Activated CD8-positive, alpha-beta memory T cell treated with anti-CD3 and anti-CD28 coated beads for 4 hours (primary cell): ENCODE measurements at regions not wholly inside any gene's neighbourhood (a gene's known extent, or its start where the extent isn't known, plus 50 kb on each side); places are given as distances from the start of the nearest gene placed in this dataset.

Experiments
- DNase-seq, 2 donors: peaks; one replicate each; pipeline ENCODE4 v3.0.0-alpha.2; 2020; ENCODE audit warnings: low read depth in 2 of 2

DNA sequence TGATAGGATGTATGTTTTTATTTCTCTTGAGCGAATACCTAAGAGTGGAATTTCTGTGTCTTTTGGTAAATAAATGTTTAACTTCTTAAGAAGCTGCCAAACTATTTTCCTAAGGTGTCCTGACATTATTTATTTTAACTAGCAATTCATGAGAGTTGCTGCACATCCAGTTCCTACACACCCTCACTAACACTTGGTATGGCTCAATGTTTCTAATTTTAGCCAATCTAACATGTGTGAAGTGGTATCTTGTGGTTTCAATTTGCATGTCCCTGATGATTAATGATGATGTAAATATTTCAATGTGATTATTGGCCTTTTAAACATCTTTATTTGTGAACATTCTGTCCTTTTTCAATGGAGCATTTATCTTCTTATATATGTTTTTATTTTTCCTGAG lies 2095.5 kb upstream of the C9orf72 start:
- DNase-seq = no peak

DNA sequence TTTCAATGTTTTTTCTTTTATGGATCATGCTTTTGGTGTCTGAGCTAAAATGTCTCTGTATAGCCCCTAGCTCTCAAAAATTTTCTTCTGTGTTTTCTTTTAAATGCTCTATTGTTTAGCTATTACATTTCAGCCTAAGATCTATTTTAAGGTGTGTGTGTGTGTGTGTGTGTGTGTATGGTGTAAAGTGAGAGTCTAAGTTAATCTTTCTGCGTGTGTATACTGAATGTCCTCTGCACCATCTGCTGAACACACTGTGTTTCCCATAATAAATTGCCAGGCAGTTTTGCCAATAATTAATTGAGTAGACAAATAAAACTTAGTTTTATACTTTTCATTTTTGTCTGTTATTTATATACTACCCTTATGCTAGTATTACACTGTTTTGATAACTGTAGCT lies 2096.3 kb upstream of the C9orf72 start:
- no peak for DNase-seq

DNA sequence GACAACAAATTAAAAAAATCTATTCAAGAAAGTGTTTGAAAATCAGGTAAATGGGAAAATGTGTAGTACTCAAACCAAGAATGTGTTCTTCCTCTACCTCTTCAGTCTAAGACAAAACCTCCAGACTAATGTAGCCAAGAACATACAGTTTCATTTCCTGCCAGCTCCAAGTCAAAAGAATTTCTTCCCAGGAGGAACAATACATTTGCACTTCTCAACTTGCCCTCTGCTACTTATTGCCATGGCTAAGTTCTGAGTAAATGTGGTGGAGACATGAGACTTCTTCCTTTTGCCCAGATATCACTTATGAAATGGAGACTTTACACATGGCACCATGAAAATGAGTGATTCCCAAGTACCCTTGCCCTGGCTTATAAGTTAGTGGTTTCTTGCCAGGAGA lies 2112.2 kb upstream of the C9orf72 start:
- DNase-seq = no peak

DNA sequence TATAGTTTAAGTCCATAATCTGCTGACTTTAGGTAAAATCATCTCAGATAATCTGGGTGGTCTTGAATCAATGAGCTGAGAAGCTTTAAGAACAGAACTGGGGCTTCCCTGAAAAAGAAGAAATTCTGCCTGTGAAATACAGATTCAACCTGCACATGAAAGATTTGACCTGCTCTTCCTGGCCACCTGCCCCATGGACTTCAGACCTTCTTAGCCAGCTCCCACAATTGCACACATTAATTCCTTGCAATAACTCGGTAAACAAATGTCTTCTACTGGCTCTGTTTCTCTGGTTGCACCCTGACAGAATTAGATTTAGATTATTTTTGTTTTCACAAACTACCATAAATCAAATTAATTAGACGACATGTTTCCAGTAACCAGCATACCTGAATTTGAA lies 2117.9 kb upstream of the C9orf72 start:
- no peak for DNase-seq

DNA sequence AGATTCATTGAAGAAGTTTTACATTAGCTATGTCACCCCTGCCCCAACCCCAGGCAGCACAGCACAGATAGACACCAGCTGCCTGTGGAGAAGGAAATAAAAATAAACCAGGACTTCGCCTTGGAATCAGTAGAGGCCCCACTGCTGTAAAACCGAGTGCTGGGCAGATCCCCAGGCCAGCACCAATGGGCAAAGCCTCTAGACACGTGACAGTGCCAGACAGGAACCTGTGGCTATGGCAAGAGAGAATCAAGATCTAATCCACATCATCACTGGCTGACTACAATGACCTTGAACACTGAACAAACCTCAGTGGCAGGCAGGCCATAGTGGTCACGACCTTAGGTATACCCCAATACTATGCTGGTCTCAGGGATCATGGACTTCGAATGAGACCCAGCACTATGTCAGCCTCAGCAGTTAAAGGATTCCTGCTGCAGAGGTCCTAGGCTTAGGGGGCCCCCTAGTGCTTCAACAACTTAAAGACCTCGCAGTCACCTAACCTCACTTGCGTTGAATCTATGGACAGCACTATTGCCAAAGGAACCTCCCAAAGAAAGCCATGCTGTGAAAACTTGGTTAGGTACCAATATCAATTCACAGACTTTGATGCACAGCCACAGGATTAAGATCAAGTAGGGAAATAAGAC lies 2118.6 kb upstream of the C9orf72 start:
- no peak for DNase-seq

DNA sequence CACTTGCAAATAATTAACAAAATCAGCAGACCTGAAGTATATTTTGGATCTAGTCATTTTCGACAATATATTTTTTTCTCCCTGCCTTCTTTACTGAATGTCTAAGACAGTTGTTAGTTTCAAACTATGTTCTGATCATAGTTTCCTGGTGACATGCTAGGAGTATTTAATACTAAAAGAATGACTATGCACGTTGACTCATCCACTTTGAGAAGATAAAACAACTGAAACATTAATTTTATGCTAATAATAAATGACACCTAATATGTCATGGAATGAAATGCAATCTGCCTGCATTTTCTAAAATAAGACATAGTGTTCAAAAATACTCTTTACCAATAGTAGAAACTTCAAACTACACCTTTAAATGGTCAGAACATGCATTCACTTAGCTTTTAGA lies 2123.7 kb upstream of the C9orf72 start:
- no peak for DNase-seq

DNA sequence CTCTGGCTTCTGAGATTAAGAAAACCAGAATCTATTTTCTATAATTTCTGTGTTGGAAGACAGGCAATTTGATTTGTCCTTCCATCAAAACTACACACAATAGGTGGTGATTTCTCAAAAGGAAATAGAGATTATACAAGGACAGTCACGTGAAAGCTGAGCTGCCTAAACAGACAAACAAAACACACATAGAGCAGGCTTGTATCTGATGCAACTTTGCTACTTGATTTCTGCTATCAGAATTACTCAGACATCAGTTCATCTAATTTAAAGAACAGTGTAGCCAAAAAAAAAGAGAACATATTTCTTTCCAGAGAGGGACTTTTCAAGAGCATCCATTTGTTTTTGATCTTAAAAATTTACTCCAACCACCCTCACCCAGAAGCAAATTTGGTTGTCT lies 2128.3 kb upstream of the C9orf72 start:
- no peak for DNase-seq

DNA sequence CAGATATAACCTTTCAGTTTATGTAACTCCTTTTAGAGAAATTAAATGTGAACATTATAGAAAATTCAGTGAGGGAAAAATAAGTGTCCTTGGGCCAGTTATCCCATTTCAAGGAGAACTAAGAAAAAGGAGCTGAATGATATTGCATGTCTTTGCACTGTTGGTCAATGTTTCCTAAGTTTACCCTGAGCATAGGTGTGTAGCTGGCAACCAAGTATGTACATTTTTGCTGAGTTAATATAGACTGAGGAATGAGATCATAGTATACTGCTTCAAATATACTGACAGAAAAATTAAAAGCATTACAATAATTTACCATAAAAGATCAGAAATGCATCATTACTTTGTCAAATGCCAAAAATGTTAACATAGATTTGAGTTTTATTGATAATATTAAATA lies 2128.7 kb upstream of the C9orf72 start:
- no peak for DNase-seq

DNA sequence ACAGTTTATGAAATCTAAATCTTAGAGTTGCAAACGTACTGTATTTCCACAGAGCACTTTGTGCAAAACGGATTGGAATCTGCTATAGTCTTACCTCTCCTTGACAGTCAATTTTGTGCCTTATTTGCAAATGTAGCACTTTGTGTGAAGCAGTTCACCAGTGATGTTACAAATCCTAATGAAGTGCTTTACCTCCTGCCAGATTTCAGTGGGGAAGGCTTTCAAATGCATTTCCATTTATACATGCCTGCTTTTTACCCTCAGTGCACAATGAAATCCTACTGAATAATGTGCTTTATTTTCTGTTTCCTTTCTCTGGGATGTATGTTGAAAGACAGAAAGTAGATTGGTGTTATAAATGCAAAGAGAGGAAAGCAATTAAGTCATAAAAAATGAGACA lies 2141.6 kb upstream of the C9orf72 start:
- no peak for DNase-seq

DNA sequence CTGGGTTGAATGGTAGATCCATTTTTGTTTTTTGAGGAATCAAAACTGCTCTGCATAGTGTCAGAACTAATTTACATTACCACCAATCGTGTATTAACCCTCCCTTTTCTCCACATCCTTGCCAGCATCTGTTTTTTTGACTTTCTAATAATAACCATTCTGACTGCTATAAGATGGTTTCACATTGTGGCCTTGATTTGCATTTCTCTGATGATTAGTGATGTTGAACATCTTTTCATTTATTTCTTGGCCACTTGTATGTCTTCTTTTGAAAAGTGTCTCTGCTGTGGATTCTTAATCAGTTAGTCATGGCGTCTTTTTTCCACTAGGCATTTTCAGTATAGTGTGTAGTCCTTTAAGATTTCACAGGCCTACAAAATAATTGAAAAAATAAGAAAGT lies 2144.3 kb upstream of the C9orf72 start:
- DNase-seq = no peak

DNA sequence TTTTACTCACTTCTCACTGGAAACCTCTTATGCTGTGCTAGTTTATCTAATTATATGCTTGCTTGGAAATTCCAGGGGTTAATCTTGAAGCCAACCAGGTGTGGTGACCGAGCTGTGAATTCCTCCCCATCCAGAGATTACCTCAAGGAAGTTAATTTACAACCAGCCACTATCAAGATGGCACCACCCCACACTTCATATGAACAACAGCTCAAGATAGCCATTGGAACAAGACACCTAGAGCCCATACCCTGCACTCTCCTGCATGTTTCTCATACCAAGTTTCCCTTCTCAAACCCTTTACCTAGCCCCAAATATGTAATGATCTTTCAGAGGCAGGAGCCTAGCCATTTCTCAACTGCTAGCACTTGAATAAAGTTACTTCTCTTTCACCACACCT lies 2156.9 kb upstream of the C9orf72 start:
- DNase-seq = no peak

DNA sequence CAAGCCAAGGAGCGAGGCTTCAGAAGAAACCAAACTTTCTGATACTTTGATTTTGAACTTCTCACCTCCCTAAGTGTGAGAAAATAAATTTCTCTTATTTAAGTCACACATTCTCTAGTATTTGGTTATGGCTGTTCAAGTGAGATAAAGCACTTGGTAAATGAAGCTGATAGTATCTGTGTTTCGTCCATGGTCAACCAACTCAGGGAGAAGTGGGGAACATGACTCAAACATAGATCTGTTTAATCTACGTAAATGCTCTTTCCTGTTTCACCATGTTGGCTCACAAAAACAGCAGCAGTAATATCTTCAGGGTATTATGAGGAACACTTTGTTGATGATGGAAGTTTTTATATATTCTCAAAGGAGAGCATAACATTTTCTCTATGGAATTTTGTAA lies 2167.2 kb upstream of the C9orf72 start:
- DNase-seq = no peak

DNA sequence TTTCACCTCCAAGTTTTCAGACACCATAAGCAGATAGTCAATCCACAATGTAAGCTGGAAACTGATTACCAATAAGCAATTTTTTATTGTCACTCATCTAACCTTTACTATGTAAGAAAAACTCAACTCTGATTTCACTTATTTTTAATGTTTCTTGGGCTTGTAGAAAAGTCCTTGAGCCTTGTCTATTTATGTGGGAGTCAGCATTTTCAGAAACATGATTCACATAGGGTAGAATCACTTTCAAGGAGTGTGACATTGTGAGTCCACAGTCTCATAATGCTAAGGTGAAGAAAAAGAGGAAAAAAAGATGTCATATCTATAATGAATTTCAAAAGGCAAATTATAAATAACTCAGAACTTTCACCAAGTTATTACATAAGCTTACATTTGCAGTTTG lies 2167.9 kb upstream of the C9orf72 start:
- no peak for DNase-seq

DNA sequence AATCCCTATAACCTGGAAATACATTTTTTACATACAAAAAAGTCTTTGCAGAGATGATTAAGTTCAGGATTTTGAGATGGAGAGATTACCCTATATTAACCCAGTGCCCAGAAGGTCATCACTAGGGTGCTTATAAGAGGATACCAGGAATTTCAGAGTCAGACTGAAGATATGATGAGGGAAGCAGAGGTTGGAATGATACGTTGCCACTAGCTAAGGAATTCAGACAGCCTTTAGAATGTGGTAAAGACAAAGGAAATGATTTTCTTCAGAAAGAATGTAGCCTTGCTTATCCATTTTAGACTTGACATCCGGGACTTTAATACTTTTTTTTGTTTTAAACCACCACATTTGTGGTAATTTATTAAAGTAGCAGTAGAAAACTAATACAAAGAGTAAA lies 2176.8 kb upstream of the C9orf72 start:
- DNase-seq = no peak

DNA sequence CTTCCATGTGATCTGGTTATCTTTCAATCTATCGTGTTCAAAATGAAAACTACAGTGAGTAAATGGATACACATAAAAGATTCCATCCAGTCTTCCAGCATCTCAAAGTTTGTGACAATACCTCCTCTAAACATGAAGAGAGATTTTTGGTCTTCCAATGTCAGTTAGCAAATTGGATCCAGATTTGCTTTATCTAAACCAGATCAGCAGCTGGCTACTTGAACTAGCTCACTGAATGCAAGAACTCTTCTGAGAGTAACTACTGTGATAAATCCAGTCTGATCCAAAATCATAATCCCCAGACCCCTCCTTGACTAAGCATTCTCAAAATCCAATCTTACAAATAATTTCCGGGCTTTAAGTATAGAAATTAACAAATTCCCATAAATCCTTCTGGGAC lies 2177.9 kb upstream of the C9orf72 start:
- DNase-seq = no peak

DNA sequence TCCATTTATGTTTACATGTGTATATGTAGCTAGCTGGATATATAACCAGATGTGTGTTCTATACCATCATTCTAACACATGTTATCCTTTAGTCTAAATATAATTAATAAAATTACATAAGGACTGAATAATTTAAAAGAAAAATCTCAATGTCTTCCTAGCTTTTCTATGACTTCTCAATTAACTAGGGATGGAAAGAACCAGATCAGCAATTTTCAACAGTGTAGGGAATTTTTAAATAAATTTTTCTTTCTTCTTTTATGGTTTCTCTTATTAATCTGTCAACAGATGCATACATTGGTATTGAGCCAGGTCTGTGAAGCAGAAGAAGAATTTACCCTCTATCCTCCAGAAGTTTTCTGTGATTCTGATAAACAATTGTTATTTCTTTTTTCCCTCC lies 2180.4 kb upstream of the C9orf72 start:
- DNase-seq = no peak

DNA sequence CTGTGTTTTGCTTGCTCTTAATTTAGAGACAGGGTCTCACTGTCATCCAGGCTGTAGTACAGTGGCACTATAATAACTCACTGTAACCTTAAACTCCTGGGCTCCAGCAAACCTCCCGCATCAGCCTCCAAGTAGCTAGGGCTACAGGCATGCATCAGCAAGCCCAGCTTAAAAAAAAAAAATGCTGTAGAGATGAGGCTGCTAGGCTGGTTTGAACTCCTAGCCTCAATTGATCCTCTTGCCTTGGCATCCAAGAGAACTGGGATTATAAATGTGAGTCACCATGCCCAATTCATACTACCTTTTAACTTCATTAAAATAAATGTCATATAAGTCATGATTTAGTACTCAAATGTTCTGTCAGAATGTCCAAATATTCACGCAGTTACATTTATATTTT lies 2195.7 kb upstream of the C9orf72 start:
- no peak for DNase-seq

DNA sequence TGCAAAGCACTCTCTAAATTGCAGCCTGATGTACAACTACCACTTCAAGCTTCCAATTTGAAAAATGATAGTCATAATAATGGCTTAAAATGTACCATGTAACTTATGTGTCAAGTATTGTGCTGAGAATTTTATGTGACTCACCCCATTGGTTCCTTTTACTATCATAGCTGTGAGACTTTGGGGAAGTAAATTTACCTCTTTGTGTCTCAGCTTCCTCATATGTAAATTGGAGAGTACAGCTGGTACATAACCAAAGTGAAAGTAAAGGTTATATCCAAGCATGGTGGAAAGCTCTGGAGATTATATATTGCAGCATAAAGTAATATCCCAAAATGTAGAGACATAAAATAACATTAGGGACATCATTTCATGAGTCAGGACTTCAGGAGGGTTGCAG lies 2200.4 kb upstream of the C9orf72 start:
- no peak for DNase-seq

DNA sequence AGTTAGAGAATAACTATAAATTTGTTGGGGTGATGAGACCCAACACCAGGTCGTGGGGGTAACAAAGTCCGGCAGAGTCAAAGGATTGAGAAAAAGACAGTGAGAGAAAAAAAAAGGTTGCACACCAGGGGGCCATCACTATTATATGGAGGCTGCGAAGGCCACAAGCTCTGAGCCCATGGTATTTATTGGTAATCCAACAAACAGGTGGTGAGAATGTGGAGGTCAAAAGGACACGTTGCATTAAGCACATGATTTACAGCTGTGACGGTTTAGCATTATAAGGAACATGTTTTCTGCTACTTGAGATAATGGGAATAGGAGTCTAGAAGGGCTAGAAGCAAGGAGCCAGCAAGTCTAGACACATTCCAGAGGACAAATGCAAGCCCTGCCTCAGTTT lies 2202.2 kb upstream of the C9orf72 start:
- DNase-seq = no peak

DNA sequence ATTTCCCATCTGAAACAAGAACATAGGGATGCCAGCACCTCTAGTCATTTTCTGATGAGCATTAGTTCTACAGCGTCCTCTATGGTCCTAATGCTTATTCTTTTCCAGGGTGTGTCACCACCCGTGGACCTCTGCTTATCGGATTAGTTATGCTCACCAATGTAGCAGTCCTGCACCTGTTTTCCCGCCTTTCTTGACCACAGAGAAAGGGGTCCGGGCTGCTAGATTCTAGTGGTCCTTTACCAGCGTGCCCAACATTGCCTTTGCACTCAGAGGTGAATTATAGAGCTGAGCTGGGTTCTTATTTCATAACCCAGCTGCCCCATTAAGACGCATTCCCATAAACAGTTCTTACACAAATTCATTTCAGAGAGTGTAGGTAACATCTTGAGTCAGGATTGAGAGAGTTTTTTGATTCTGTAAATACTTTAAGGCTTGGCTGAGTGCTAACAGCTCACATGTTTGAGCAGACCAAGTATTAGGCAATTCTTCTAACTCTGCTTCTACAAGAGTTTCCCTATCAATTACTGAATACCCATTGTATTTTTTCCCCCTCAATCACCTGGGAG lies 2205.1 kb upstream of the C9orf72 start:
- no peak for DNase-seq

DNA sequence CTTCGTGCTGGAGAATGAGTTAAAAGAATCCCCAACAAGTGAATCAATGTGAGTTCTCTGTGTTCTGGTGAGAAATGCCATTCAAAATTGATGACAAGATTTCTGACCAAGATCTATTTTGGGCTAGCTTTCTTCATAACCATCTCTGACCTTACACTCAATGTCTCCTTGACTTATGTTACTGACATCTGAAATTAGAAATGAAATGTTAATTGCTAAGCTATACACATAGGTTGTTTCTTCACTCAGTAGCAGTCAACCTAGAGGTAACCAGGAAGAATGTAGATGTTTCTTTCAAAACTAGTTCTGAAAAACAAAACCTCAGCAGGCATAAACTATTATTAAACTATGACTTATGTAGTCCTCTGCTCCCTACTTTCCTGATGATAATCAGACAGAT lies 2220.7 kb upstream of the C9orf72 start:
- no peak for DNase-seq

DNA sequence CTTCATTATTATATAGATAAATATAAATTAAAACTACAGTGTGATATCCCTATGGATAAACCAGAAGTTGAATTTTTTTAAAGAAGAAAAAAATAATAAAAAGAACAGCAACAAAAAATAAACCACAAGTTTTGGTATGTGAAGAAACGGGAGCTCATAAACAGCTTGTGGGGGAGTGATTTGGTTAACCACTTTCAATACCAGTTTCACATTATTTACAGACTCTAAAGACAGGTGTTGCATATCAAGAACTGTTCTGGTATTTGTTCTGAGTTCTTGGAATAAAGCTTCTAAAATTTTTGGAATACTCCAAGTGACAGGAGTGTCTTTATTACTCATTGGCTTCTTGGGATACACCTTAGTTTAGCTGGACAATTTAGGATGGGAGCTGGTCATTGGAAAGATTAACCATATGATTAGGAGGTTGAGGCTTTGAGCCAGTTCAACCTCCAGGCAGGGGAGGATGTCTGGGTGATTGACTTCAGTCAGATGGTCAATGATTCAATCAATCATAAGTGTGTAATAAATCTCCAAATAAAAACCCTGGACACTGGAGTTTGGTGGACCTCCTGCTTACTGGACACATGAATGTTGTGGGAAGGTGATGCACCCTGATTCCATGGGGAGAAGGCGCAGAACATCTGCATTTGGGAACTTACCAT lies 2223.1 kb upstream of the C9orf72 start:
- no peak for DNase-seq

DNA sequence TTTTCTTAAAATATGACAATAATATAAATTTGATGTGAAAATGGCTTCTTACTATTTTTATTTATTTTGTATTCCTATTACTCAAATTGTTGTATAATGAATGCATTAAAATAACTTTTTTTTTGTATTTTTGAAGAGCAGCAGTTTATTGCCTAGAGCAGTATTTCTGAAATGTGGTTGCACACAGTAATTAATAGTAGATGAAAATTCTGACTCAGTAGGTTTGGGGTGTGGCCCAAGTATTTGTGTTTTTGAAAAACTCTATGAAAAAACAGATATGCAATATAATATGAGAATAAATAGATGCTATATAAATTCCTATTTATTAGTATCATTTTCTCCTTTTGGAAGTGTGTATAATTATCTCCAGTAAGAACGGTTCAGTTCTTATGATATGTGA lies 2225.3 kb upstream of the C9orf72 start:
- DNase-seq = no peak

DNA sequence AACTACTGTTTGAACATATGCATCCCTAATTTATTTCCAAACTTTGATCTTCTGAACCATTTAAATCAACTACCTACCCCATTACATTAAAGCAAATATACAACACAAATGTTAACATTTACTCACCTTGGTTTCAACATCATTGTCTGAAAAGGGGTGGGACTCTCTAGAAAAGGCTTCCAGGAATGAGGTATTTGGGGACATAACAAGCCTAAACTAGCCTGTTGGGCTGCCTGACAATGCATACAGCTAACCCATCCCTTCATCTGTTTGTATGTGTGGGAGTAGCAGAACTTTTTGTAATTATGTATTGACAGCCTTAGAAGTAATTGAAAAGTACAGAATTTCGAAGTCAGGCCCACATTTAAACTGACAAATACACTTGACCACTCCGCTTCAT lies 2225.9 kb upstream of the C9orf72 start:
- DNase-seq = no peak
